ENCODE measurements at regions not wholly inside any gene's neighbourhood (a gene's known extent, or its start where the extent isn't known, plus 50 kb on each side); places are given as distances from the start of the nearest gene placed in this dataset.
"Not testable (repeated sequence)": the region's sequence is repeated elsewhere in the genome, so short reads cannot be mapped to it uniquely, and the experiment has no call there.

DNA sequence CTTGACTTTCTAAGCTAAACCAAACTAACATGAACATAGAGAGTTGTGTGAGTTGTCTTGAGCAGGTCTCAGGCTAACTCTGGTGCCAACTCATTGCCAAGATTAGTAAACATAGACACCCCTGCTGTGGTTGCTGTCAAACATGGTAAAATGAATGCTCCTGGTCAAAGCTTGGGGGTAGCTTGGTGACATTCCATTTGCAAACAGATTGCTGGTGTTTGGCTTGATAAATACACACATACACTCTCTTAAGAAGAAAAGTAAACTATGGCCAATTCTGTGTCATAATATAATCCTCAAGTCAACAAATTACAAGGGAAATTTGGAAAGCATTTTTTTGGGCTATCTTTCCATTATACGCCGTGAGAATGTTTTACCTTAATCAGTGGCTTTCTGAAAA lies 386.4 kb upstream of the PDE3A start:
- no peak for DNase-seq (ENCODE audit: low read depth, low spot score)

DNA sequence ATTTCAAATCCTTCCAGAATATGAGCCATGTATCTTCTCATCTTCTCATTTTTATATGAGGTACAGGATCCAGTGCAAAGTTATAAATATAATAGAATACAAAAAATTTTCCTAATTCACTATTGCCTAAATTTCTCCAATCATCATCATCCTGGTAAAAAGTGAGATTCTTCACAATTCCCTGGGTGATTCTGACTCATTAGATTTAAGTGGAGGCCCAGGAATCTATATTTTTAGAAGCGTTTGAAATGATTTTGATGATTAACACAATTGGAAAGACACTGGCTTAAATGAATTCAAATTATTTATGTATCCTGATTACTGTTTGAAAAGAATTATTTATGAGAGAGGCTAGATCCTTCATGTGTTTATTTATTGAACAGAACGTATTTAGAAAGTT lies 380.3 kb upstream of the PDE3A start:
- DNase-seq (ENCODE audit: low read depth, low spot score), result no peak

DNA sequence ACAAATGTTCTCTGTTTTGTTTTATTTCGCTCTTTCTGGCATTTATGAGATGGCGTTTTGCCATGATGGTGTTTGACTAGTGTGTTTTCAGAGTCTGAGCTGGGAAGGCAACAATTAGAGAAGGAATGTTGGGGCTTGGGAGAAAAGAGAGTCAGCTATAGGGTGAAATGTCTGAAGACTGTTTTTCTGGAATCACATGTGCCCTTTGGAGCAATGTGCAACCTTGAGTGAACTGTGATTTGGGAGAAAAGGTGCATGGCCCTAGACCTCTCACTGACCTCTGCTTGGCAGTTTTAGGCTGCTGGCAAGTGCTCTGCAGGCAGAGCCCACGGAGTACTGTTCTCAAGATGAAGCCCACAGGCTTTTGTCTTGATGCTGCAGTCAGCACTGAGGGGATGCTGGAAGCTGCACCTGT lies 379.9 kb upstream of the PDE3A start:
- DNase-seq (ENCODE audit: low read depth, low spot score), result peak; percentile 80

DNA sequence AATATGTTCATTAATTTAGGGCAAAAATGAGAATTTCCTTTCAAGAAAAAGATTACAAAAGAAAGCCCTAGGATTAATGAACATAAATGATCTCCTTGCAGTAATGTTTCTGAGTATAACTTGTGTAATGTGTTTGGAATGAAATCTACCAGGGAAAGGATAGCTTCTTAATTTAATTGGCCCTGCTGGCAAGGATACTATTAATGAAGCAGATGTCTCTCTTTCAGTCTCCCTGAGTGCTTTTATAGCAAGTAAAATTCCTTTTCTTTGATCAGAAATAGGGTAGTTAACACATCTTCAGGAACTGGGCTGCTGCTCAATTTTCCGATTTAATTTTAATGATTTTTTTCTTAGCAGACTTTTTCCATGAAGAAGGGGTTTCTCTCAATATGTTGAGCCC lies 379.4 kb upstream of the PDE3A start:
- no peak for DNase-seq (ENCODE audit: low read depth, low spot score)

DNA sequence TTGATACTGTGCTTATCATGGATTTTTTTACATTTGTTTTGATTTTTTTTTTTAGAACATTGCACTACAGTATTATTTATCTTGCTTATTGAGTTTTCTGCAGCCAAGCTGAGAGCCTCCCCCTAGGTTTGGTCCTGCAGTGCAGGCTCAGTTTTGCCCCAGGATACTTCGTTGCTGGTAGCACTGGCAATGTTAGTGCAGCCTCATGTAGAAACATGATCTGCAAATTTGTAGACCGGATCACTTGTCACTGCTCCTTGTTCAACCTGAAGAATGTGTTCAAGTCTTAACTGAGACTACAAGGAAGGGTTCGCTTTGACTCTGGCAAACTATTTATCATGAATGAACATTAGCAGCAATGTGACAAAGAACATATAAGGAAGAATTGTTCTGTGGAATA lies 377.2 kb upstream of the PDE3A start:
- no peak for DNase-seq (ENCODE audit: low read depth, low spot score)

DNA sequence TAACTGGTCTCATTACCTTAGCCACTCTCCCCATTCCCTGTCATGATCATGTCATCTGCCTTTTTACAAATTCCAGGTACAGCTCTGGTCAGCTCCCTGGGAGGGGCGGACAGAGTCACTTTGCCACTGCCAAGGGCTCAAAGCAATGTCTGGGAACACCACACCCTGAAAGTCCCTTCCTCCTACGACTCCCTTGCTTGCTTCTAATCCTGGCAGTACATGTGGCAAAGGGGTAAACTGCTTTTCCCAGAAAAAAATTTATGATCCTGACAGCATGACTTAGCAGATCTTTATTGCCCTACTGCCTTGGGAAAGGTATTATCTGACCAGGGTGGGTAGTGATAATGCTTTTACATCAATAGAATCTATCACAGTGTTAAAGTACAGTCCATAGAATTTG lies 376.0 kb upstream of the PDE3A start:
- DNase-seq (ENCODE audit: low read depth, low spot score), result no peak

DNA sequence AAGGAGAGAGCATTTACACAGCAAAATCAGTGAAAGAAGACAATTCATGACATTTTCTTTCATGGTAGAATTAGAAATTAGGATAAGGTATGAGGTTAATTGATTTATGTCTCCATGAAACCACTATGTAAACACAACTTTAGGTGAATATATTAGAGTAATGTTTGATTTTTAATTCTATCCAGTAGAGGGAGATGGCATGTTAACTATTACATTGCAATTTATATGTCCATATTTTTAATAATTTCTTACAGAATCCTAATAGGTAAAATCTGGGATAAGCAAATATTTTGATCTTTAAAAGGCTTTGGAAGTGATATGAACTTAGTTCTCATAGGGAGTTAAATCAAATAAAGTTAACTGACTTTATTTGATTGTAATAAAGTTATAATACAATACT lies 373.4 kb upstream of the PDE3A start:
- DNase-seq (ENCODE audit: low read depth, low spot score), result no peak

DNA sequence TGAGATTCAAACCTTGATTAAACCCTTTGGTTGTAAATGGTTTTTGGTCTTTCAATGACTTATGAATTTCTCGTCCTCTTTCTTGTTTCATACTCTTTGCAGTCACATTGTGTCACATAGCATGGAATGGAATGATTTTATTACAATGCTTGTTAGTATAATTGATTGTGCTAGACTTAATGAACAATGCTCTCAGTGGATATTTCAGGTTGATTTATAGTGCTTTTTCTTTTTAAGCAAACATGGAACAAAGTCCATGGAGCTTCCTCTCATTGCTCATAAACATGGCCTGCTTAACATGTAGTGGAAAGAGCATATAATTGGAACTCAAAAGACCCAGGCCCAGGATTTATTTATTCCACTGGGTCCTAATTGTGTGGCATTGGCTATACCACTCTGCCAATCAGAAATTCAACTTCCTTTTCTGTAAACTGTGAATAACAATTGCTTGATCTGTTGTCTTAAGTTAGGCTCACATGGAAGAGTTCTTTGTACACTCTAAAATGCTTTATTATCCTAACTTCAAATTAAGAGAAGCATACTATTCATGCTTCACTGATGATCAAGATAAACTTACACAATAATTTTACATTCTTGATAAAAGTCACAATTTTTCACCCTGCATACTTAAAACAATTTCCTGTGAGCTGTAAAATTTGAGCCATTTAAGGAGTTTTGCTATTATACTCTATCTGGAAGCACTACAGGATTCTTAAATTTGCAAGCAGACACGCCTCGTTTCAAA lies 370.5 kb upstream of the PDE3A start:
- no peak for DNase-seq (ENCODE audit: low read depth, low spot score)

DNA sequence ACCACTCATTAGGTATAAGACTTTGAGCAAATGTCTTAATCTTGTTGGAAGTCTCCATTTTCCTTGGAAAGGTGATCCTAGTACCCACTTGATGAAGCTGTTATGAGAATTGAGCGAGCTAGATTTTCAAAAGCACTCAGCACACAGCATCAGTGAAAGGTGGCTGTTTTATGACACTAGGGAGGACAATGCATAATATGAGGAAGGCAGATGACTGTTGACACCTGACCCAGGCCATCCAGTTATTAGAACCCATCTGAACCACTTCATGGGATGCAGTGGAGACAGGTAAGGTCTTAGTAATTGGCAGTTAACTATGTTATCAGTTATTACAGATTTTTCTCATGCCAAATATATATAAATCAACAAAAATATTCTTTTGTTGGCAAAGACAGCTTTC lies 369.9 kb upstream of the PDE3A start:
- DNase-seq (ENCODE audit: low read depth, low spot score), result no peak

DNA sequence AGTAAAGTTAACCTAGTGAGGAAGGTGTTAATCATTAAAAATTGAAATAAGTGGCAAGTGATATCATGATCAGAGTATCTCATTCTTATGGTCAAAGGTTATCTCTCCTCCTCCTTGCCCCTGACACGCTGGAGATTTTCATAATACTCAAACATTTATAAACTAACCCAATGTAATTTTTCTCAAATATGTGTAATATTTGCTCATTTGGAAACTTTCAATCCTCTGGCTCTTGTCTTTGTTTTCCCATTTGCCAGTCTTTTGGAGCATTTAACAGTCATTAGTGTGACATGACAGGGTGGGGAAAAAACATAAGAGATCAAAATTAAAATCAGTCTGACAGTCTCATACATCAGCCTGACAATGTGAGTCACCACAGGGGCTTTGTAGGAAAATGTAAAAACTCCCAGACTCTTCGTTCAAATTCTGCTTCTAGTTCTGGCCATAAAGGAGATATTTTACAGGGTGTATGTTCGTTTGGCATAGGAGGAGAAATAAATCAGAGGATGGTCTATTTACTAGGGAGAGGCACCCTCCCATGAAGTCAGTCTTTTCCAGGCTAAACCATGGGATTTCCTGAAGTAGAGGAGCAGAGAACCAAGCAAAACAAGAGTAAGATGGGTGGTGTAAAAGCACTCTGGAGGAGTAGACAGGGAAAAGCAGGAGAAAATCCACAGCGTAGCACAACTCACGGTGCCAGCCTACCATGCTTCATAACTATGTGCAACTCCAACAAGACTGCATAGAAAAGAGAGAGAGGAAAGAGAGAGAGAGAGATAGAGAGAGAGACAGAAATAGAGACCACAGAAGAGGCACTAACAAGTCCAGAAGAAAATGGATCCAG lies 369.2 kb upstream of the PDE3A start:
- DNase-seq (ENCODE audit: low read depth, low spot score), result no peak

DNA sequence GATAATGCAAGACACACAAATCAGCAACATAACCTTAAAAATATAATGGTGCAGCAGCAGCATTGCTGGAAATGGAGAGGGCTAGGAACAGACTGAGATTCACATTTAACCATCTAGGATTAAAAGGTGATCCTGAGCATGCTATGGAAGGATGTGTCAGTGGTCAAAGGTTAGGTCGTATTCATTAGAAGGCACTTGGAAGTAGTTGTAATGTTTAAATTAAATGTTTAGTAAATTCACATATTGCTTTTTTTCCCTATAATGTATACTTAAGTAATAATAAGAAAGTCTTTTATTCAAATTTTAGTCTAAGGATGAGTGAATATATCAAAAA lies 368.6 kb upstream of the PDE3A start:
- no peak for DNase-seq (ENCODE audit: low read depth, low spot score)

DNA sequence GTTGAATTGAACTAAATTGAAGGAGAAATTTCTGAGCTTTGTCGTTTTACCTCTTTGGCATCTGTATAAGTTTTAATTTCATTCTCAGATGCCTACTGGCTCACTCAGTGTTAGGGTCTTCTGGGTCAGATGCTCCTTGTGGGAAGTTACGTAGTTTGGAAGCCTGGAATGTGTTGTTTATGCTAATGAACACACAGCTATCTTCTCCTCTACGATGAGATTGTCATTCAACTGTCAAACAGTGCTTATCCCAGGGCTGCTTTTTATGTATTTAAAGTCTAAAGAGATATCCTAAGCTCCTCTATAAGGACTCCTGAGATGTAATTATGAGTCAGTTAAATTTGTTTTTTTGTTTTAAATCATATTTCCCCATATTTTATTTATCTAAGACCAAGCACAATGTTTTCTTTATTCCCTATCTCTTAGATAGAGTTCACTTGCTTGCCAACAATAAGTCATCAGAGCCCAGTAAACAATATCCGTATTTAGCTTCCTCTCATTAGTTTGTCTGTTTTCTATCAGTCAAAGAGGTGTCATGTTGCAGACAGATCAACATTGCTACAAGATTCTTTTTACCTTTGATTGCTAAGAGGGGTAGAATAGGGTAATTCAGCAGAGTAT lies 368.0 kb upstream of the PDE3A start:
- DNase-seq (ENCODE audit: low read depth, low spot score), result no peak

DNA sequence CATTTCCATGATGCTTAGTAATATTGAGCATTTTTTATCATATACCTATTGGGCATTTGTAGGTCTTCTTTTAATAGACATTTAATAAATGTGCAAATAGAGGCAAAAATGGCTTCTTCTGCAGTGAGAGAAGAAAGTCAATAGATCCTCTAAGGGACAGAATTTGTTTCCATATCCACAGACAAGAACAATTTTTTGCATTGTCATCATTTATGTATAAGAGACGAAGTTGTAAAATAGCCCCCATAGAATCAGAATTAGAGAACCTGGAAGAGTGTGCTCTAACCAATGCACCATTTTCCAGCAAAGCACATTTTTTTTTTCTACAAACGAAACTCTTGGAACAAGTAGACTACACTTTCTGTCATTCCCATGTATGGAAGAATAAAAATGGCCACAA lies 365.1 kb upstream of the PDE3A start:
- no peak for DNase-seq (ENCODE audit: low read depth, low spot score)

DNA sequence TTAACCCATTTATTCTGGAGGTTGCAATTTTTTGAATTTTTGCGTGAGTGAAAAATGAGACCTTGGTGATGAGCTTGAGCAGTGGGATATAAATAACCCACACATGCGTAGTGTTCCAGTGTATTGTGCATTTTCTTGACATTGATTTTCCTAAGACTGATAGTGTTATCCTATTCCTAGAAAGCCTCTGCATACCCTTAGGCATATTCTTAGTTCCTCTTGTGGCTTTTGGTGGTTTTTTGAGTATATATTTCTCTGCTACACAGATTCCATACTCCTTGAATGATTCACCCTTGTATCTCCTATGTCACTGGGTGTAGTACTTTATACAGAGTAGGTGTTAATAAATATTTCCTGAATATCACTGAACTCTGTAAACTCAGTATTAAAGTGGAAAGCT lies 363.4 kb upstream of the PDE3A start:
- no peak for DNase-seq (ENCODE audit: low read depth, low spot score)

DNA sequence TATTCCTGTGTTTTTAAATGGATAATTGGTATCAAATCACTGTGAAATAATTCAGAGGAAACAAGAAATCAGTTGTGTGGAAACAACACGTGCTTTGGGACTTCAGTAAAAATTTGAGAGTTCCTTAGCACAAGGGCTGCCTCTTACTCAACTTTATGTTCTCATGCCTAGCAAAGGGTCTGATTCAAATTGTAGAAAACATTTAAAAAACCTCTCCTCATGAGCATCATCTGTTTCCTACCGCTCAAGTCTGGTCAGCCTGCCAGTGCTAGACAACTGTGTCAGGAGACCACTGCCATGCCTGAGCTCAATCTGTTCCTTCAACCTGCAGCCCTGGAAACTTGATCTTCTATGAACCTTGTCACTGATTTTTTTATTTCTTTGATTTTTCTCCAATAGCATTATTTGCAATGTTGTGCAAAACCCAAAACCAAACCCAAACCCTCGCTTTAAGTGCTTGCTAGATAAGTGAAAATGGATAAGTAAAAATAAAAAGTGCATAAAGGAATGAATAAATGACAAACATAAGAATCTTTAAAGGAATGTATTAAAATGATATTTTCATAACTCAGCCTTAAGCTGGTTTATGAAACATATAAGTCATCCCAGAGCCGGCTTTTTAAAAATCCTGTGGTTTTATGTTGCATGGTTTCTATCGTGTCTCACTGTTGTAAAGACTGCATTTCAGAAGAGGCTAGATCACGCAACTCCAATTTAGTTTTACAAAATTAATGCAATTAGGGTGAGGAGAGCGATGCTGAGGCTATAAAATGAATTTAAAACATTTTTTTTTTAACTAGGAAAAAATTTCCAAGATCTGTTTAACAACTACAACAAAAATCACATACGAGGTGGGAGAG lies 361.2 kb upstream of the PDE3A start:
- DNase-seq (ENCODE audit: low read depth, low spot score), result no peak

DNA sequence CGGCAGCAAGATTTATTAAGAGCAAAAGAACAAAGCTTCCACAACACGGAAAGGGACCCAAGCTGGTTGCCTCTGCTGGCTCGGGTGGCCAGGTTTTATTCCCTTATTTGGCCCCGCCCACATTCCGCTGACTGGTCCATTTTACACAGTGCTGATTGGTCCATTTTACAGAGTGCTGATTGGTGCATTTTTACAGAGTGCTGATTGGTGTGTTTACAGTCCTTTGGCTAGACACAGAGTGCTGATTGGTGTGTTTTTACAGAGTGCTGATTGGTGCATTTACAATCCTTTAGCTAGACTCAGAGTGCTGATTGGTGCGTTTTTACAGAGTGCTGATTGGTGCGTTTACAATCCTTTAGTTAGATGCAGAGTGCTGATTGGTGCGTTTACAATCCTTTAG lies 358.4 kb upstream of the PDE3A start:
- DNase-seq (ENCODE audit: low read depth, low spot score), result not testable (repeated sequence)

DNA sequence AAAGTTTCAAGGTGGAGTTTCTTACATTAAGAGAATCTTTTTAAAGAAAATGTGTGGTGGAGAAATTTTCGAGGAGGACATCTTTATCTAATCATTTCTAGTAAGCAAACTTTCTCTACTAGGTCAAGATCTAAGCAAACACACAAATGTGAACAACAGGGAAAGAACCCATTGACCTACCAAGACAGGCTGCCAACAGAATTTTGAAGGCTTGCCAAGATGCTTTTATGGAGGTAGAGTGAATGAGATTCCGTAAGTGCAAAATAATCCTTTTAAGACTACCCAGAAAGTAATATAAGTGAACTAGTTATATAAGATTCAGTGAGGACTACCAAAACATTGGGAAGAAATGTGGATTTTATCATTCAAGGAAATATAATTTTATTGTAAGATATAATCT lies 357.1 kb upstream of the PDE3A start:
- peak; percentile 71 for DNase-seq (ENCODE audit: low read depth, low spot score)

DNA sequence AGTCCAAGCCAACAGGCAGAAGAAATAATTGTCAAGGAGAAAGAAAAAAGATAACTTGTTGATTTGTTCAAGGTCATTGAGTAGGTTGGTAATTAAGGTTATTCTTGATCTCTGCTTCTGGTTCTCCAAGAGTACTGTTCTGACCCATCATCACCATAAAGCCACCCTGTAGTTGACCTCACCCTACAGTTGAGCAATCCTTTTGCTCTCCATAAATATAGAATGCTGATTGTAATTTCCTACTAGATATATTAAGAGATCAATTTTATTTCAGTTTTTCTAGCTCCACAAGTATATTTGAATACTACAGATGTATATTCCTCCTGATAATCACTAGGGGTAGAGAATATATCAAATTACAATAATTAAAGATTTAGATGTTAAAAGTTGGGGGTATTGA lies 350.5 kb upstream of the PDE3A start:
- DNase-seq (ENCODE audit: low read depth, low spot score), result no peak

DNA sequence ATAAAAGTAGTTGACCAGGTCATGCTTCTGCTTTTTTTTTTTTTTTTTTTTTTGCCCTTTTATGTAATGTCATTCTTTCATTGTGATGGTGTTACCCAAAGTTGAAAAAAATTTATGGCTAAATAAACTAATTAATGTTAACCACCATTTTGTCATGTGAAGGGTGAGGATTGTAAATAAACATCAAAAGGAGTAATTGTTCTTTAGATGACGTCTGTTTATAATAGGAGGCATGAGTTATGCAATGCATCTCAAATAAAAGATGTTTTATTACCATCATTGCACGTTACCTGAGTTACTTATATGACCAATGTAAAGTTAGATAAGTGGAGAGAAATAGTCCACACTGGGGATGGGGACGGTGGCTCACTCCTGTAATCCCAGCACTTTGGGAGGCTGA lies 349.9 kb upstream of the PDE3A start:
- DNase-seq (ENCODE audit: low read depth, low spot score), result no peak

DNA sequence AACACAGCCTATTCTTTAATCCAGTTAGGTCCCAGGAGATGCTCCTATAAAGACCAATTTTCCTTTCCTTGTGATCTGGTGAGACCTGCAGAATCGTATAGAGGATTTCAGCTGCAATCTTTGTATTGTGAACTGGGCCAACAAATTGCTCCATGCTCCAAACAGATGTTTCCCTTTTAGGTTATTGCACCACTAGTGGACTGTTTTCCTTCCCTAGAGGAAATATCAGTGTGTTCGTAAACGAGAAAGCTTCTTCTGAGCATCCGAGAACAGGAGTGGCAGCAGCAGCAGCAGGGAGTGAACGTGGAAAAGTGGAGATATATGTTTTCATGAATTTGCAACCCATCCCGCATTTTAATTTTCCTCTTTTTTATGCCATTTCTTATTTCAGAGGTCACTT lies 344.1 kb upstream of the PDE3A start:
- no peak for DNase-seq (ENCODE audit: low read depth, low spot score)

DNA sequence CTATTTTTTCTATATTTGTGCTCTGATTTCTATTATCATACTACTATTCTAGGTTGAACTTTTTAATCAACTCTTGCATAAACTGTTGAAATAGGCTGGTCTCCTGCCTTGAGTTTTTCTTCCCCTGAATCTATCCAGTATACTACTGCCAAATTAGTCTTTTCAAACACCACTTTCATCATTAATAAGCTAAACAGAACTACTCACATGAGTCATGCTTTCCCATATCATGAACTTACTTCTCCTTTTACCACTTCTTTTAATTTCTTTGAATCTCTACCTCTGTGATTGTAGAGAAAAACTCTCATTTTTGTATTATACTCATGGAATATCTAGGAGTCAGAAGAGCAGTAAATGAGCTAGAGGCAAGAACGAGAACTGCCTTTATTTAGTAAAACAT lies 340.3 kb upstream of the PDE3A start:
- no peak for DNase-seq (ENCODE audit: low read depth, low spot score)

DNA sequence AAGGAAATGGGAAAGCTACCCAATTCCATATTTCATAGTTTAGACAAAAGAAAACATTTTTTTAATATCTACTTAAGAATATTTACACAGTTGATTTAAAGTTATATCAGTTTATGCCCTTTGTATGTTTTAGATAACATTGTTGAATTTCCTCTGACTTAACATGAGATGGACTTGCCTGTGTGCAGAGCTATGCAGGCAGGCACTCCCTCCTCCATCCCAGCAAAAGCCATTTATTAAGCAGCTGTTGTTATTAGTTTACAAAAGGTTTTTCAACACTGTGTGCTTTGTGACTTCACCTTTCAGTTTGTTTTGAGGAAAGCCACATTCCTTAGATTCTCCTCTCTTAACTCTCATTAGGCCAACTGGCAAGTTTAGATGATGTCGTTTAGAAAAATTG lies 337.5 kb upstream of the PDE3A start:
- DNase-seq (ENCODE audit: low read depth, low spot score), result peak; percentile 16
